ENCODE measurements at regions not wholly inside any gene's neighbourhood (a gene's known extent, or its start where the extent isn't known, plus 50 kb on each side); places are given as distances from the start of the nearest gene placed in this dataset.

DNA sequence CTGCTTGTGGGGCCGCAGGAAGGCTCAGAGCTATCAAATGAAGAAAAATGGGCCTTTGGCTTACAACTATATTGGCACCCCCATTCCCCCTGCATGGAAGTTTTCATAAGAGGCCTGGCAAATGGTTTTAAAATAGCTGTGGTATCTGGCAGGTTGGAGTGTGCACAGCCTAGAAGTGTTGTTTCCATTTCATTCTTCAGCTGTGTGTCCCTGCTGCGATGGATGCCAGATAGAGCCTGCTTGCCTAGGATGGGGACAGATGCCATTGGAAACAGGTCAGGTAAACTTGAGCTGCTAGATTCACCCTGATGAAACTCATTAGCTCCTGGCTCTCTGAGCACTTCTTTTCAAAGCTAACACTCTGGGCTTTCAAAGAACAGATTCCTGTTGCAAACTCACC lies 183.3 kb downstream of the IRX1 start:
- H3K9me3 ChIP-seq (replicated peaks; ENCODE audit: insufficient read depth, low read length) = no peaks in the 10 kb centered on the region
- no peak for DNase-seq
- no peaks in the 10 kb centered on the region for H3K9me2 ChIP-seq (replicated peaks; ENCODE audit: insufficient read depth, low read length)
- H3K27me3 ChIP-seq (replicated peaks; ENCODE audit: insufficient read depth, low read length) = no peaks in the 10 kb centered on the region
- no peaks in the 10 kb centered on the region for H3K79me2 ChIP-seq (ENCODE audit: low read length)
- TF ChIP-seq EZH2phosphoT487 (IDR thresholded peaks at IDR 0.05; ENCODE audit: low read length) = no peak
- no peak for TF ChIP-seq EZH2 (optimal IDR thresholded peaks at IDR 0.05; ENCODE audit: low read depth, low read length)
- TF ChIP-seq, protein P1, sequence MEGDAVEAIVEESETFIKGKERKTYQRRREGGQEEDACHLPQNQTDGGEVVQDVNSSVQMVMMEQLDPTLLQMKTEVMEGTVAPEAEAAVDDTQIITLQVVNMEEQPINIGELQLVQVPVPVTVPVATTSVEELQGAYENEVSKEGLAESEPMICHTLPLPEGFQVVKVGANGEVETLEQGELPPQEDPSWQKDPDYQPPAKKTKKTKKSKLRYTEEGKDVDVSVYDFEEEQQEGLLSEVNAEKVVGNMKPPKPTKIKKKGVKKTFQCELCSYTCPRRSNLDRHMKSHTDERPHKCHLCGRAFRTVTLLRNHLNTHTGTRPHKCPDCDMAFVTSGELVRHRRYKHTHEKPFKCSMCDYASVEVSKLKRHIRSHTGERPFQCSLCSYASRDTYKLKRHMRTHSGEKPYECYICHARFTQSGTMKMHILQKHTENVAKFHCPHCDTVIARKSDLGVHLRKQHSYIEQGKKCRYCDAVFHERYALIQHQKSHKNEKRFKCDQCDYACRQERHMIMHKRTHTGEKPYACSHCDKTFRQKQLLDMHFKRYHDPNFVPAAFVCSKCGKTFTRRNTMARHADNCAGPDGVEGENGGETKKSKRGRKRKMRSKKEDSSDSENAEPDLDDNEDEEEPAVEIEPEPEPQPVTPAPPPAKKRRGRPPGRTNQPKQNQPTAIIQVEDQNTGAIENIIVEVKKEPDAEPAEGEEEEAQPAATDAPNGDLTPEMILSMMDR (IDR thresholded peaks at IDR 0.05; ENCODE audit: low read length) = no peak
- no peaks in the 10 kb centered on the region for H3K36me3 ChIP-seq (replicated peaks; ENCODE audit: insufficient read depth, low read length)
- no peak overlapping the region for H3K27ac ChIP-seq (ENCODE audit: low read length)
- no peak overlapping the region for H3K4me2 ChIP-seq (ENCODE audit: low read depth, low read length)
- no peak overlapping the region for H3K9ac ChIP-seq (ENCODE audit: low read length)
- H3K4me3 ChIP-seq (ENCODE audit: low read length) = no peak overlapping the region
- H3F3A ChIP-seq (ENCODE audit: insufficient read depth, low read length) = no peaks in the 10 kb centered on the region
- H2AFZ ChIP-seq (ENCODE audit: low read length) = no peak overlapping the region
- H4K20me1 ChIP-seq (ENCODE audit: insufficient read depth, low read length) = no peaks in the 10 kb centered on the region
- no peaks in the 10 kb centered on the region for H3K4me1 ChIP-seq (ENCODE audit: low read length)

DNA sequence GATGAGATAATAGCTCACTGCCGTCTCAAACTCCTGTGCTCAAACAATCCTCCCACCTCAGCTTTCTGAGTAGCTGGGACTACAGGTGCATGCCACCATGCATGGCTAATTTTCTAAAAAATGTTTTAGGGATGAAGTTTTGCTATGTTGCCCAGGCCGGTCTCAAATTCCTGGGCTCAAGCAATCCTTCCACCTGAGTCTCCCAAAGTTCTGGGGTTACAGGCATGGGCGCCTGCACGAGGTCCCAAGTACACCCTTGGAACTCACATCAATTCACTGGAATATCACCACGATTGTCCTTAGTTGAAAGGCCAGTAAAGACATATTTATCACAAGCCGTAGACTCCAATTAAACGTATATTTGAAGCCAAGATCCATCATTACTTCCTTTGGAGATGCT lies 184.6 kb downstream of the IRX1 start:
- no peak overlapping the region for H3K27ac ChIP-seq (ENCODE audit: low read length)
- H3K27me3 ChIP-seq (replicated peaks; ENCODE audit: insufficient read depth, low read length) = no peaks in the 10 kb centered on the region
- no peak for TF ChIP-seq EZH2phosphoT487 (IDR thresholded peaks at IDR 0.05; ENCODE audit: low read length)
- no peak for TF ChIP-seq EZH2 (optimal IDR thresholded peaks at IDR 0.05; ENCODE audit: low read depth, low read length)
- TF ChIP-seq, protein P1 (IDR thresholded peaks at IDR 0.05; ENCODE audit: low read length) = no peak
- no peak overlapping the region for H3K4me2 ChIP-seq (ENCODE audit: low read depth, low read length)
- DNase-seq = no peak
- H2AFZ ChIP-seq (ENCODE audit: low read length) = no peak overlapping the region
- no peak overlapping the region for H3K9ac ChIP-seq (ENCODE audit: low read length)
- no peaks in the 10 kb centered on the region for H3K9me3 ChIP-seq (replicated peaks; ENCODE audit: insufficient read depth, low read length)
- no peaks in the 10 kb centered on the region for H4K20me1 ChIP-seq (ENCODE audit: insufficient read depth, low read length)
- H3K36me3 ChIP-seq (replicated peaks; ENCODE audit: insufficient read depth, low read length) = no peaks in the 10 kb centered on the region
- no peaks in the 10 kb centered on the region for H3K9me2 ChIP-seq (replicated peaks; ENCODE audit: insufficient read depth, low read length)
- no peaks in the 10 kb centered on the region for H3F3A ChIP-seq (ENCODE audit: insufficient read depth, low read length)
- no peaks in the 10 kb centered on the region for H3K79me2 ChIP-seq (ENCODE audit: low read length)
- H3K4me1 ChIP-seq (ENCODE audit: low read length) = no peaks in the 10 kb centered on the region
- no peak overlapping the region for H3K4me3 ChIP-seq (ENCODE audit: low read length)

DNA sequence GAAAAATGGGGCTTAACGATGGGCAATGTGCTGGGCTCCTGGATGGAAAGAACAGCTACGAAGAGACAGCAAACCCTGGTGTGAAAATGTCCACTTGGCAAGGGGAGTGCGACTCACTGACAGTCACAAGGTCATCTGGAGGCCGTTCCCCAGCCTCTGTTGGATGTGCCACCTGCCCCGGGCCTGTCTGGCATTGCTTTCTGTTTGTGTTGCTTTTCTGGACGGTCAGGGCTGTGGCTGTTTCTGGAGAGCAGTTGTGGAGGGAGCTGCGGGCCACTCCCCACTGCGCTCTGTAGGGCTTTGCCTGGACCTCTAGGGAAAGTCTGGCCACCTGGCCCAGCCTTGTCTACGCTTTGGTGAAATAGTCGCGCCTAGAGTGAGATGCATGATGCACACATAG lies 185.3 kb downstream of the IRX1 start:
- Histone ChIP-seq H3K27me3 (replicated peaks; ENCODE audit: insufficient read depth, low read length) (no peaks in the 10 kb centered on the region), H3K36me3 (replicated peaks; ENCODE audit: insufficient read depth, low read length) (no peaks in the 10 kb centered on the region), H4K20me1 (ENCODE audit: insufficient read depth, low read length) (no peaks in the 10 kb centered on the region), H3K4me2 (ENCODE audit: low read depth, low read length) (no peak overlapping the region), H3F3A (ENCODE audit: insufficient read depth, low read length) (no peaks in the 10 kb centered on the region), H3K9me2 (replicated peaks; ENCODE audit: insufficient read depth, low read length) (no peaks in the 10 kb centered on the region), H3K4me3 (ENCODE audit: low read length) (no peak overlapping the region), H3K9me3 (replicated peaks; ENCODE audit: insufficient read depth, low read length) (no peaks in the 10 kb centered on the region), H3K79me2 (ENCODE audit: low read length) (no peaks in the 10 kb centered on the region), H3K27ac (ENCODE audit: low read length) (no peak overlapping the region), H2AFZ (ENCODE audit: low read length) (no peak overlapping the region), H3K4me1 (ENCODE audit: low read length) (no peaks in the 10 kb centered on the region), H3K9ac (ENCODE audit: low read length) (no peak overlapping the region)
- no peak for TF ChIP-seq EZH2 (optimal IDR thresholded peaks at IDR 0.05; ENCODE audit: low read depth, low read length)
- TF ChIP-seq EZH2phosphoT487 (IDR thresholded peaks at IDR 0.05; ENCODE audit: low read length) = no peak
- TF ChIP-seq, protein P1 (IDR thresholded peaks at IDR 0.05; ENCODE audit: low read length) = no peak
- no peak for DNase-seq

Data from MM.1S (cell line).